GM19043 (cell line): ENCODE measurements at regions not wholly inside any gene's neighbourhood (a gene's known extent, or its start where the extent isn't known, plus 50 kb on each side); places are given as distances from the start of the nearest gene placed in this dataset.

Source experiments
- ATAC-seq: cut with Tn5 transposase; IDR thresholded peaks from one replicate; pipeline ENCODE4 v1.9.1; 2021; ENCODE audit warnings: low read depth; ENCODE audit not compliant: unreplicated experiment

DNA sequence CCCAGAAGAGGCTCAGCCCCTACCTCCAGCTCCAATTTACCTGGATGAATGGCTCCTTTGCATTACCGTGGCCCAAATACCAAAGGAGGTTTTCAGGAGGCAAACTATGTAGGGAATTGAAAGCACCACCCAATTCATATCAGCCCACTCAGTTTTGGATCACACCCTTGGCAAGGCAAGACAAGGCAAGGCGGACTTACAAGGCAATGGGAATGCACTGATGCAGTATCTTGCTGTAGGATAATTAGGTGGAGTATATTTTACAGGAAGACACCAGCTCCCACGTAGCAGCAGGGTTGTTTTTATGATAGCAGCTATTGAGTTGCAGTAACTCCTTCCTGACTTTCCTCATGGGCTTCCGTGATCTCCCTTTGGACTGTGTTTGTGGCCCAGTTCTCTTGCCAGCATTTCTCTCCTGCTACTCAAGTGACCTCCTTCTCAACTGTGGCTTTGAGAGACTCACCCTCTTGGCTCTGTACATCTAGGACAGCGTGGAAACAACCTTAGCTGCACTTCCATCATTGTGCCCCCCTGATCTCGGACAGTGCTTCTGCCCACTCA, 935.9 kb downstream of the EFNB2 start:
- no peak for ATAC-seq

DNA sequence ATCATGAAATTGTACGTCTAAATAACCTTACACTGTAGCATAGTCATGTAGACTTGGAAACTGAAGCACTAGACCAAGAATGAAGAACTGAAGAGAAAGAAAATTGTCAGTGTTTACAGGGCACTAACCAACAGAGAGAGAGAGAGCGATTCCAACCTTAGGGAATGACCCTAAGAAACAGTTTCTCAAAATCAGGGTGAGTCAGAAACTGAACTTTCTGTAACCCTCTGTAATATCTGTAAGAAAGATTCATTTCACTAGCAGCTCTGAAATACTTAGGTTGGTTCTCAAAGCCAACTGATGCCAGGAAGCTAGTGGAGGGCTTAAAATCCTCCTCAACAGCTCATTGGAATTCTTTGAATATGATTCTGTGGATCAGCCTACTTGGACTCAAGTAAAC, 936.9 kb downstream of the EFNB2 start:
- ATAC-seq: no peak

DNA sequence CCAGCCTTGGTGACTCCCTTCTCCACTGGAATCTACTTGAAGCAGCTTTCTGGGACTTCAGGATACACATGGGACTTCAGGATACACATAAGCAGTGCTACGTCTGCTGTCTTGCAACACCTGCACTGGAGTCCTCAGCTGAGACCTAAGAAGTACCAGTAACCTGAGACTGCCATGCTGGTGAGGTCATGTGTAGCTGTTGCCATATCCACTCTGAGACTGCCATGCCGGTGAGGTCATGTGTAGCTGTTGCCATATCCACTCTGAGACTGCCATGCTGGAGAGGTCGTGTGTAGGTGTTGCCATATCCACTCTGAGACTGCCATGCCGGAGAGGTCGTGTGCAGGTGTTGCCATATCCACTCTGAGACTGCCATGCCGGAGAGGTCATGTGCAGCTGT, 937.9 kb downstream of the EFNB2 start:
- no peak for ATAC-seq

DNA sequence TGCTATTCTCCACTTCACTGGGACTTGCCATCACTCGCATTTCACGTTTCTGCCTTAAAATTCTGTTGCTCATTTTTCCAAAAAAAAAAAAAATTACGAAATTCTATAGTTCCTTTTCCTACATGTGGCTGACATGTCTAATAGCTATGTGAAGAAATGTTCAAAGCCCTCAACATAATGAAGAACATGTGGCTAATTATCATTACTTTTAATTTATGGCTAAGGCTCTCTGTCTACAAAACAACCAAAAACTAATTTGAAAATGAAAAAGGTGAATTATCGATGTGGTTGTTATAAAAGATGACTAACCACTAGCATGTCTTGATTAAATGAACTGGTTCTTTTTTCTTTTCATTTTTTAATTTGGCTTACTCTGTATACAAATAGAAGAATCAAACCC, 940.0 kb downstream of the EFNB2 start:
- no peak for ATAC-seq

DNA sequence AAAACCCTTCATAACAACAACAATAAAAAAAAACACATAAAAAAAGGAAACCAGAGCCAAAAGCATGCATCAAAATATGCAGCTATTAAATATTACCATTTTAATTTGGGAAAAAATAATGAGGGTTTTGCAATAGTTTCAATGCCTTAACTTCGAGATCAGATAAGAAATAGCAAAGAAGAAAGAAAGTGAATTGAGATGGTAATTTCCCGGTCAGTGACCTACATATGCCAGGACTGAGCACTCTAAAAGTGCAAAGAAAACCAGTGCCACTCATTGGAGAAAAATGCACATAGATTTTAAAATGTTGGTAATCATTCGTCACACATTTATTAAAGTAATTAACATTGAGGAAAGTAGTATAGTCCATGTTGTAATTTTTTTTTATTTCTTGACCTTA, 944.2 kb downstream of the EFNB2 start:
- no peak for ATAC-seq

DNA sequence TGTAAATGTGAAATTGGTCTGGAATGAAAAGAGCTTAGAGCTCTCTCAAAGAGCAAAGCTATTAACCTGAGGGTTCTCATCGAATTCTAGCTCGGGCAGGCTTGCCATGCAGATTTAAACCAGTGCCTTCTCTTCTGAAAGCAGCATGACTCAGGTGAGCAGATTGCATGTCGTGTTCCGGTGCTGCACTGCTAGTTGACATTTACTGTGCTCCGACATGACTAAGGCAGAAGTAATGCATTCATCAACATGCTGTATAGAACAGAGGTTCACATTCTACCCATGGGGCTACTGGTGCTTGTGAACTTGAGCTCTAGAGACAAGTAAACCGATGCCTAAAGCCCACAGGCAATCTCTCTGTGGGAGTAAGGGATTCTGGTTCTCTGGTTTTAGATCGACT, 947.7 kb downstream of the EFNB2 start:
- ATAC-seq: no peak

DNA sequence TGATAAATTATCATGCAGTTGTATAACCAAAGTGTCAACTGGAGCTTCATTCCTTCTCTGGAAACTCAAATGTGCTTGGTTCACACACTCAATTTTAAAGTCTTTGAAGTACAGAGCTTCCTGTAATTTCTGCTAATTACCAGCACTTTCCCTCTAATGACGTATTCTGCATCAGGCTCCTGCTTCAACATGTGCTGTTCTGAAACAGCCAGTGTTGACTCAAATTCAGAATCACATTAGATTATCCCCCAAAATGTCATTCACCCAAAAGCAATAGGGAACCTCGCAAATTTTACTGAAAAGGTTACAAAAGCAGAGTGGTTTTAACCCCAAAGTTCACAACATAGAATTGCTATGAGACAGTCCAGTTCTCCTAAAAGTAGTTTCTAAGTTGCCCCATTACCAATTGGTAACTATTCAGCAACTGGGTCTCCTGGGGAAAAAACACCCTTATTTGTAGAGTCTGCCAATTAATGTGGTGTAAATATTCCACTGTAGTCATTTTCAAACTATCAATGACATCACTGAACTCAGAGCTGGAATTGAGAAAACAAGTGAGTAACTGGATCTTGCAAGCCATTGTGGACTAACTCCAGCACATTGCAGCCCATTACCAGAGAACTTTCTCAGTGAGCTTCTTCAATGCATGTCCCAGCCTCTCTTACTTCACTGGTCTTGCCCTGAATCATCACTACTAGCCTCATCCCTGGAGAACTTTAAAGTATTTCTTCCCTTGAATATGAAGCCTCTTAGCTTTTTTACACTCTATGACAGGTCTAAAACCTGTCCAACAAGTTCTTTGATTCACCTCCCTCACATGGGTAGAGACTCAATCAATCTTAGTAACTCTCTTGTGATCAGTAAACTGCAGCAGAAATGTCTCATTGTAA, 955.4 kb downstream of the EFNB2 start:
- no peak for ATAC-seq

DNA sequence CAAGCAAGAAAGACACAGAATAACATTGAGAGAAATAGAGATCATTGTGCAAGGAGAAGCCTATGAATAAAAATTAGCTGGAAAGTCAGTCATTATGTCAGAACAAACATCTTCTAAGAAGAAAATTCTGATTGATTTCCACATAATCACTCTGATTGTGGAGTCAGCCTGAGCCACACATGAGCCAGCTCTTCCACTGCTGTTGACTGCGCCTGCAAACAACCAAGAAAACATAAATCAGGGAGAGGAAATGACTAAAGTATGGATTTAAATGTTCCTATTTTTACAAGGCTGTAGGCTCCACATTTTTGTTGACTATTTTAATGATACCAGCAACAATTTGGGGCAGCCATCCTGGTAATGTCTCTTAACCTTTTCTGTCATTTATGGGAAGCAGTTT, 962.3 kb downstream of the EFNB2 start:
- ATAC-seq: no peak

DNA sequence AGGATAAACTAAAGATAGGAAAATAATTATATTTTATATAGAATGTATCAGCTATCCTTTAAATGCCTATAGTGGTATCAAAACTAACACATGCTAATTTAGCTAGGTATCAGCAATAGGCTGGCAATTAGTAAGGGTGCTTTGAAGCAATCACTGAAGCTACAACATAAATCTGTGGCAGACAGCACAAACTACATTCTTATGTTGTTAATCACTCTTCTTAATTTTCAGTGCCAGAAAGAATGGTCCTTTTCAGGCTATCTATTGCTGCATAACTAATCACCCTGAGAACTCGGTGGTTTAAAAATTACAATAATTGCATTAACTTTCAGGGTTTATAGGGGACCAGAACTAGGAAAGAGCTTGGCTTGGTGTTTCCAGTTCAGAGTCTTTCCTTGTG, 963.1 kb downstream of the EFNB2 start:
- ATAC-seq: no peak

DNA sequence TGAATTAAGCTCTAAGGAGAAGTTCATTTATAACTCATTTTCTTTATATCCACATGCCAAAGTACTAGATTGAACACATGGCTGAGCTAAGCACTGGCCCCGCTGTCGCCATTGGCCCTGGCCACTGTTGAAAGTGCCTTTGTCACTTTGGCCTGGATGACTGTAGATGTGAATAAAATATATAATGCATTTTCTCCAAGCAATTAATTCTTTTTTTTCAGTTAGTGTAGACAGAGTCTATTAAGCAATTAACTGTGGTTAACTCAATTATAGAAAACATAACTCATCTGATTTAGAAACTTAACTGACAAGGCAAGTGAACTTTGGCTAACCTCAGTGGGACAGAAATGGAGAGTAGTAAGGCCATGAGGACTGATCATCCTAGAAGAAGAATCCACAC, 965.6 kb downstream of the EFNB2 start:
- no peak for ATAC-seq

DNA sequence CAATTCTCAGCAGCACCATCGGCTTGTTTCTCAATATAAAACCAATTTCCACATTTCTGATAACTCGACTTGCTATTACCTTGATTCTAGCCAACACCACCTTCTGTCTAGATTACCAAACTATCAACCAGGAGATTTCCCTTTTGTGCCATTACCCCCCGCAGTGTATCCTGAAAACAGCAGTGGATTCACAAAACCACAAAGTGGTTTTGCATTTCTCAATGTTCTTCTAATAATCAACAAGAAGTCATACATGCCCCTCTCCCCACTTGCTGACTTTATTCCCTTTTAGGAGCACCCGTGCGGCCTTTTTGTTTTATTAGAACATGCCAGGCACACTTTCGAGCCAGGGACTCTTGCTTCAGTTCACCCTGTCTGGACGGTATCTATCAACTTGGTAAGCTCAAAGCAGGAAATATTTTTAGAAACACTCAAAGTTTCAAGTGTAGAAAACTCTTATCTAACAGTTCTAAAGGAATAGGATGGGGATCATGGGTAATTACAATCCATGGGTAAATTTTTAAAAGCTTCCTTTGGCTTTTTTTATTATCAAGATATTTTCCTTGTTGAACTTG, 967.4 kb downstream of the EFNB2 start:
- ATAC-seq: no peak

DNA sequence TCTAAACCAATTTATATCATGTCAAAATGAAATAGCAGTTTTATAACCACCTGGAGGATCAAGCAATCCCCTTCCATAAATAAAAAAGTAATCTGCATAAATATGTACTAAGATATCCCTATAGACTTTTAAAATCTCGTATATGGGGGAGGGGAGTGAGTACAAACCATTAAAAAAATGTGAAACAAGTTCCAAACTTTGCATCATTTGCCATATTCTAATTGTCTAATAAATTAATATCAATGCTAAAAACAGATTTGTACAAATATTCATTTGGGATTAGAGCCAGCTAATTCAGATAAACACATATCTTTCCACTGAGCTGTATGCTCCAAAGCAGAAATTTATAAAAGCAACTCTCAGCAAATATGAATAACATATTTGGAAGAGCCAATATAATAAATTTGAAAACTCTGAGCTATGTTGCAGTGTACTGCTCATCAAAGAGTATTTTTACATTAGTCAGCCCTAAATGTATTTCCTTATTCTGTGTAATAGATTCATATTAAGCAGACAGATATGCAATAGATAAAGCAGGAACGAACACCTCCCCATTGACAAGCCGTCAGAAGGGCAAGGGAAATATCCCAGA, 970.2 kb downstream of the EFNB2 start:
- no peak for ATAC-seq

DNA sequence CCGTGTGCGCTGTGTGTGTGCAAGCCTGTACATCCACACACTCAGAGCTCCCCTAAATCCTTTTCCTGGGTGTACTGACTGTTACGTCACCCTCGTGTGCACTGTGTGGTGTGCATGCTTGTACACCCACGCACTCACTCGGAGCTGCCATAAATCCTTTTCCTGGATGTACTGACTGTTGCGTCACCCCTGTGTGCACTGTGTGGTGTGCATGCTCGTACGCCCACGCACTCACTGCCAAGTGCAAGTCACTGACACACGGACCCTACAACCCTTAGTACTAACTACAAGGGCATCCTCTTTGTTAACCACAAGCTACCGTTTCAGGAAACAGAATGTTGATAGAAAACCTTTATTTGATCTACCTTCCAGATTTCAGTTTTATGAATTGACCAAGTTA, 983.4 kb downstream of the EFNB2 start:
- ATAC-seq: no peak

DNA sequence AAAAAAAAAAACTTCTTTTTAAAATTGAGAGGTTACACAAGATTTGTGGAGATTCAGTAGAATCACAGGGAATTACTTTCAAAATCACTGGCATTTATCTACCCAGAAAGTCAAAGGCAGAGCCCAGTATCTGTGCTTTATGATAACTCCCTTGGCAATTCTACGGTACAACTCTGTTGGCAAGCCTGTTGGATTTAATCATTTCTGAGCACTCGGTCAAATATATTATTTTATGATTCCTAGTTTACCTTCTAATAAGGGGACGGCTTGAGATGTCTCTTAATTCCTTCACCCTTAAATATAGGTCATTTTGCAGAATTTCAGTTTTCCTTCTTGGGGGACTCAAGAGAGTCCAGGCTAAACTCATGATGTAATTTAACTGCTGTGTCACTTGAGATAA, 987.6 kb downstream of the EFNB2 start:
- ATAC-seq: no peak

DNA sequence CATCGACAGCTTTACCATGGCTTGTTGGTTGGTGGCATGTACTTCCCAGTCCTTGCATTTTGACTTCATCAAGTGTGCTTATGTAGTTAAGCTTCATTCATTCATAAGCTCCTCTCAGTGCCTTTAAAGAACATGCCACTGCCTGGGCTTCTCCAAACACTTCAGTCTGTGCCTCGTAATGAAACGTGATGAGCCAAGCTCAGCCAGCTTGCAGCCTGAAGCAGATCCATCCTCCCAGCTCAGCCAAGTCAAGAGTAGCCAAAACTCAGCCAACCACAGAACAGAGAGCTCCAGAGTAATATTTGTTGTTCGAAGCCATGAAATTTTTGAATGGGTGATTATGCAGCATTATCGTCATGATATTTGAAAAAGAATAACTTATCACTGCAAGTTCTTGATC, 989.7 kb downstream of the EFNB2 start:
- ATAC-seq: no peak

DNA sequence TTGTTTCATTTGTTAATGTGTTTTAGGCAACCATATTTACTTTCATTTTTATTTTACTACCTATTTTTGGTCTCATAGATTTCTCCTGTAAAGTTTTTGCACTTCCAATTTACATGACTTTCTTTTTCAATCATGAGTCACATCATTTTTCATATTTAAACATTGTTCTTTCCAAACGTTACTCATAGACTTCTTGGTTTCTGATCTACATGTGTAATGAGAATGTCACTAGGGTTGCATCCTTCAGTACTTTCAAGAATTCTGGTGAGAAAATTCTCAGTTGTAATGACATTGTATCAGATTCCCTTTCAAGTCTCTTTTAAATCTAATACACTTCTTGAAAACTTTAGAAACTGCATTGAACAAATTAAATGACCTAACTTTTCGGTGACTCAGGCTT, 991.7 kb downstream of the EFNB2 start:
- no peak for ATAC-seq

DNA sequence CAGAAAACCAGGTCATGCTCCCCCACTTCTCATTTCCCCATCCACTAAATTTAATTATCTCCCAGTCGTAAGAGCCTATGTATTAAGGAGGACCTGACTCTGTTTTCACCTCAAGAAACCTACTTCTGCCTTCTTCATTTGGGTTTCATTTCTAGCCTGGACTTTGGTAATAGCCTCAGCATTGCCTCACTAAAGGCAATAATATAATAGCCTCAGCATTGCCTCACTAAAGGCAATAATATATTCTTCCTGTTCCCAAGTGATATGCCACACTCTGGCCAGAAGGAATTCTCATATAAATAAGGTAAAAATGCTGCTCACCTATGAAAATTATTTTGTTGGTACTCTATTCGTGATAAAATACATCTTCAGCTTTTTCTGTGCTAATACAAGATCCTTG, 993.9 kb downstream of the EFNB2 start:
- no peak for ATAC-seq

DNA sequence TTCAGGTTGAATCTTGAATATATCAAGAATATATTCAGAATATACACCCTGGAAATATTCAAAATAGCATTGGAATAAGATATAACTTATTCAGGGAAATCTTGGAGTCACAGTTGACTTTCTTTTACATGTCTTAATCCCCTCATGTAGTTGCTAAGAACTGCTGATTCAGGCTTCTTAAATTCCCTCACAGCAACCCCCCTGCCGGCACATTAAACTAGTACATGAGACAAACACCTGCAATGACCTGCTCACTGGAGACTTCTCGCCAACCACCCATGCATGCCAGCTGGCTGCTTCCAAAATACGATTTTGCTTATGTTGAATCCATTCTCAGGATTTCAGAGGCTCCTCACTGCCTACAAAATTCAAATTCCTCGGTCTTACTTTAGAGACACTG, 997.1 kb downstream of the EFNB2 start:
- ATAC-seq: no peak

DNA sequence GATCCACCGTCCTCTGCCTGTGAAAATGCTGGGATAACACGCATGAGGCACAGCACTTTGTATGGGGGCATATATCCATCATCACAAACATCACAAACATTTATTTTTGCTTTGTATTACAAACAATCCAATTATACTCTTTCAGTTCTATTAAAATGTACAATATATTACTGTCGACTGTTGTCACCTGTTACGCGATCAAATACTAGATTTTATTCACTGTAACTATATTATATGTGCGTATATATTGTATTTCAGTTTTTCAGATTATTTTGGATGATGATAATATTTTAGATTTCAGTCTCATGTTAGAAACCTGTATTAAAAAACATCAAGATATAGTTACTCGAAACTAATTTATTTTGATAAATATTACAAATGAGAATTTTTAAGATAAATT, 998.3 kb downstream of the EFNB2 start:
- no peak for ATAC-seq

DNA sequence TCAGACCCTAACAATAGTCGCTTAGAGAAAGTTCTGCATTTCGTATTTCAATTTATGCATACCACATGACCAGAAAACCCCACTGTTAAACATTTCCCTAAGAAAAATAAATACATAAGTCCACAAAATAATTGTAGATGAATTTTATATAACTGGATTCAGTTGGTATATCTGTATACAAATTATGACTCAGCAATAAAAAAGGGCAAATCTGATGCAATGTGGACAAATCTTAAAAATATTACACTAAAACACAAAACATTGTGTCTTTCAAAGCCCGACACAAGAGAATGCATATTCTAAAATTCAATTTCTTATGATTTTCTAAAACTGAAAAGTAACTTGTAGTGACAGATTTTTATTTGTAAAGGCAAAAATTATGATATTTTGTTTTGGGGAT, 1005.0 kb downstream of the EFNB2 start:
- ATAC-seq: no peak

DNA sequence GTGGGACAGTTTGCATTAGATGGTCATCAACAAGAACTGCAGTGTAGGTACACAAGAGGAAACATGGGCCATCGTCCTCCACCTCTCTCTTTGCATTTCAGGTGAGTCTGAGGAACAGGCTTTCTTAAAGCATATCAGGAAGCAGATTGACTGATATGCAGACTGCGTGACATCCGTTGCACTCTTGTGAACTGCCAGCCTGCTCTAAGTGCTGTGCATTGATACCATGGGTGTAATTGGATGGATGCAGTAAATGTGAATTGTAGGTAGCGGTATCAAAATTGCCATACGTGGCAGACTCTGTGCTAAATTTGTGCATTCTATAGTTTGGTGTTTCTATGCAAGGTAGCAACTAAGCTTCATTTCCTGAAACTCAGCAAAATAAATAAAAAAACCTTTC, 1008.3 kb downstream of the EFNB2 start:
- no peak for ATAC-seq

DNA sequence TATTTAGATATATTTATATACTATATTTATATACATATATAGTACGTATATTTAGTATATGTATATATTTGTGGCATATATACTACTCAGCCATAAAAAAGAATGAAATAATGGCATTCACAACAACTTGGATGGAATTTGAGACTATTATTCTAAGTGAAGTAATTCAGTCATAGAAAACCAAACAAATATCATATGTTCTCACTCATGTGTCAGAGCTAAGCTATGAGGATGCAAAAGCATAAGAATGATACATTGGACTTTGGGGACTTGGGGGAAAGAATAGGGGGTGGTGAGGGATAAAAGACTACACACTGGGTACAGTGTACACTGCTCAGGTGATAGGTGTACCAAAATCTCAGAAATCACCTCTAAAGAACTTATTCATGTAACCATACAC, 1015.7 kb downstream of the EFNB2 start:
- no peak for ATAC-seq
